GM19240 (cell line): ENCODE measurements at regions not wholly inside any gene's neighbourhood (a gene's known extent, or its start where the extent isn't known, plus 50 kb on each side); places are given as distances from the start of the nearest gene placed in this dataset.
"Not testable (repeated sequence)": the region's sequence is repeated elsewhere in the genome, so short reads cannot be mapped to it uniquely, and the experiment has no call there.

Source experiments
- DNase-seq: peaks from one replicate; pipeline ENCODE4 v3.0.0; 2011; ENCODE audit warnings: low spot score; ENCODE audit not compliant: insufficient read length

GRCh38 chr6:165798991-165799390, 135.9 kb upstream of the PDE10A start:
- no peak for DNase-seq

- no peak for DNase-seq
These were observed 131.1 kb upstream of the PDE10A start for GRCh38 chr6:165794179-165794601.

- no peak for DNase-seq
These were observed 130.3 kb upstream of the PDE10A start for GRCh38 chr6:165793287-165793825.

GRCh38 chr6:165791876-165792437, 128.9 kb upstream of the PDE10A start:
- no peak for DNase-seq

GRCh38 chr6:165791306-165791705, 128.3 kb upstream of the PDE10A start:
- no peak for DNase-seq

GRCh38 chr6:165782812-165783211, 119.8 kb upstream of the PDE10A start:
- no peak for DNase-seq

- DNase-seq: no peak
These were observed 119.1 kb upstream of the PDE10A start for GRCh38 chr6:165782134-165782533.

- no peak for DNase-seq
These were observed 114.6 kb upstream of the PDE10A start for GRCh38 chr6:165777680-165778079.

- no peak for DNase-seq
These were observed 113.7 kb upstream of the PDE10A start for GRCh38 chr6:165776691-165777090.

- no peak for DNase-seq
These were observed 112.7 kb upstream of the PDE10A start for GRCh38 chr6:165775721-165776120.

- no peak for DNase-seq
These were observed 112.0 kb upstream of the PDE10A start for GRCh38 chr6:165774903-165775601.

GRCh38 chr6:165770397-165771082, 107.5 kb upstream of the PDE10A start:
- DNase-seq: no peak

- DNase-seq: no peak
These were observed 106.8 kb upstream of the PDE10A start for GRCh38 chr6:165769884-165770283.

- DNase-seq: no peak
These were observed 106.4 kb upstream of the PDE10A start for GRCh38 chr6:165769401-165769800.

GRCh38 chr6:165768961-165769360, 105.9 kb upstream of the PDE10A start:
- no peak for DNase-seq

GRCh38 chr6:165767228-165767627, 104.2 kb upstream of the PDE10A start:
- no peak for DNase-seq

GRCh38 chr6:165766457-165766856, 103.4 kb upstream of the PDE10A start:
- no peak for DNase-seq

GRCh38 chr6:165766026-165766425, 103.0 kb upstream of the PDE10A start:
- DNase-seq: no peak

GRCh38 chr6:165765256-165765655, 102.2 kb upstream of the PDE10A start:
- DNase-seq: not testable (repeated sequence)

GRCh38 chr6:165762876-165763275, 99.8 kb upstream of the PDE10A start:
- no peak for DNase-seq

- DNase-seq: no peak
These were observed 99.1 kb upstream of the PDE10A start for GRCh38 chr6:165762125-165762524.

- DNase-seq: no peak
These were observed 97.8 kb upstream of the PDE10A start for GRCh38 chr6:165760803-165761185.
